Heart left ventricle (tissue), 16 donors: ENCODE measurements at regions not wholly inside any gene's neighbourhood (a gene's known extent, or its start where the extent isn't known, plus 50 kb on each side); places are given as distances from the start of the nearest gene placed in this dataset.

Experiments used
- ATAC-seq, 4 donors: fragments of 200-7000 bp; cut with Tn5 transposase; one replicate each; pipeline ENCODE4 v1.9.1; 2020 to 2022; ENCODE audit warnings: moderate library complexity in 4 of 4, mild to moderate bottlenecking in 3 of 4, moderate number of reproducible peaks in 1 of 4
- DNase-seq, 5 donors: peaks; one replicate each; pipeline ENCODE4 v3.0.0-alpha.2; 2020
- H3K27ac ChIP-seq, 12 donors: fragments of 200-600 bp; sonication (generic) in 4 of 12; one replicate each; pipeline versions ENCODE4 v1.5.0 to v1.8.0; 2016 to 2022; ENCODE audit warnings: mild to moderate bottlenecking in 2 of 12
- H3K27me3 ChIP-seq, 9 donors: fragments of 200-600 bp; sonication (generic) in 2 of 9; one replicate each; pipeline versions ENCODE4 v1.5.1 to v1.8.0; 2016 to 2022; ENCODE audit warnings: mild to moderate bottlenecking in 3 of 9
- H3K36me3 ChIP-seq, 9 donors: fragments of 200-600 bp; sonication (generic) in 2 of 9; one replicate each; pipeline versions ENCODE4 v1.5.0 to v1.8.0; 2018 to 2022; ENCODE audit warnings: mild to moderate bottlenecking in 2 of 9
- H3K4me1 ChIP-seq, 12 donors: fragments of 200-600 bp; sonication (generic) in 4 of 12; one replicate each; pipeline versions ENCODE4 v1.5.0 to v1.8.0; 2016 to 2022; ENCODE audit warnings: mild to moderate bottlenecking in 3 of 12
- H3K4me3 ChIP-seq, 12 donors: fragments of 200-600 bp; sonication (generic) in 4 of 12; one replicate each; pipeline versions ENCODE4 v1.5.0 to v1.8.0; 2017 to 2022; ENCODE audit warnings: mild to moderate bottlenecking in 9 of 12, moderate library complexity in 4 of 12
- H3K9me3 ChIP-seq, 12 donors: fragments of 200-600 bp; sonication (generic) in 4 of 12; one replicate each; pipeline versions ENCODE4 v1.5.0 to v1.8.0; 2016 to 2022; ENCODE audit warnings: mild to moderate bottlenecking in 1 of 12
- CTCF ChIP-seq, 12 donors: fragments of 200-600 bp; sonication (generic) in 4 of 12; IDR thresholded peaks; one replicate each; pipeline versions ENCODE4 v1.5.0 to v1.8.0; 2018 to 2022; ENCODE audit warnings: antibody characterized with exemption in 12 of 12, mild to moderate bottlenecking in 5 of 12
- POLR2A ChIP-seq, 2 donors: fragments of 450-650 bp; IDR thresholded peaks; one replicate each; pipeline ENCODE4 v1.6.1; 2017; ENCODE audit warnings: antibody characterized with exemption in 2 of 2, mild to moderate bottlenecking in 2 of 2, moderate library complexity in 2 of 2
- WGBS, 4 donors: extraction: QIAGEN DNeasy Blood & Tissue Kit in 2 of 4; methylation state at CpG; one replicate each; pipeline versions ENCODE4 v1.1.5 to v1.1.7; 2013 to 2018; 5-methylcytosine and 5-hydroxymethylcytosine counted together
- intact Hi-C, 10 donors: fragments of 100-400 bp; cut with DNase I; formaldehyde crosslinking; loops; one replicate each; pipeline versions ENCODE4 v1.11.1 to v1.14.2; 2022
- donor health status: ischemic (EF 13 %, LVEDD 7.1; RV severe dilation, severe dysfunction).
- donor health status: healthy with polysubstance abuse.
- donor health status: DM: no; HTN: yes; CAD: no.
- donor health status: DM: no; HTN: no; CAD: no.
- donor health status: ischemic (EF 25% LVEDD 6.9; RV normal size, moderate dysfunction).
- donor health status: ischemic (EF 25% LVEDD 5.7; RV mildly dilated, moderate dysfunction).
- donor health status: healthy.
- donor health status: DM: yes; HTN: yes; CAD: no.
- donor health status: ischemic (EF 35%, LVEDD 5.7; RV mildly dilated, moderate dysfunction).
- donor health status: nonischemic (EF 11% LVEDD 7.7; RV severe dilation, severe dysfunction).
- donor health status: DM: yes; HTN: yes; CAD: no.
- donor health status: PGD.
- donor health status: ischemic (EF 29% LVEDD 5.4; RV normal size, mild dysfunction).
- donor health status: nonischemic (EF 23%, LVEDD 6.1; RV moderate dilation, normal function).

- H3K27ac ChIP-seq = no peak overlapping the region
- peaks cover 0 to 30% (median 13%) of the 10 kb centered on the region in 12 donors for H3K9me3 ChIP-seq
- intact Hi-C loops = loop anchor here in 1 of 10 donors (10.0 kb wide), 1 partner anchor 109 kb away; no protein-coding TSS in a partner anchor
- H3K36me3 ChIP-seq = no peaks in the 10 kb centered on the region
- no peak for TF ChIP-seq POLR2A (IDR thresholded peaks at IDR 0.05)
- TF ChIP-seq CTCF (IDR thresholded peaks at IDR 0.05) = no peak
- DNase-seq = no peak
- no peaks in the 10 kb centered on the region for H3K4me1 ChIP-seq
- no peaks in the 10 kb centered on the region for H3K27me3 ChIP-seq
- ATAC-seq = no peak
- H3K4me3 ChIP-seq = no peak overlapping the region
These were observed 845.1 kb upstream of the NR2F2 start for GRCh38 chr15:95485367-95485766.

DNA sequence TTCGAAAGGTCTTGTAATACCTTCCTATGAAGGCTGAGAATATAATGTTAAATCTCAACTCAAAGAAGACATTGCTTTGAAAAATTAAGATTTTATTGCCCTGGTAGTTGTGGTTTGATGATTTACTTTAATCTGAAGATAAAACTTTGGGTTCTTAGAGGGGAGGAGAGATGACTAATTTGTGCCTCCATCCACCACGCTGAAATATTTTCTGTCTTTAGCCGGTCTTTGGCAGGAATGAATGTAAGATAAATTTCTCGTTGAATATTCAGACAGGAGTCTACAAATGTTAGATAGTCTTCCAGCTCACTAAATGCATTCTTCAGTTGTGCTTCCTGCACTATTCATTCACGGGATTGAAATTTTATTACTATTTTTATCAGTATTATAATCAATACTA lies 844.3 kb upstream of the NR2F2 start:
- TF ChIP-seq CTCF (IDR thresholded peaks at IDR 0.05) (no peak), POLR2A (IDR thresholded peaks at IDR 0.05) (no peak)
- H3K4me1 ChIP-seq = no peaks in the 10 kb centered on the region
- H3K27ac ChIP-seq = no peak overlapping the region
- DNase-seq = no peak
- intact Hi-C loops = loop anchor here in 1 of 10 donors (10.0 kb wide), 1 partner anchor 109 kb away; no protein-coding TSS in a partner anchor
- ATAC-seq = no peak
- 81 to 87% (median 82%) methylated on average over 5 of the region's 5 CpGs for WGBS, 4 donors
- no peak overlapping the region for H3K4me3 ChIP-seq
- H3K9me3 ChIP-seq = peaks cover 0 to 30% (median 13%) of the 10 kb centered on the region in 12 donors
- no peaks in the 10 kb centered on the region for H3K36me3 ChIP-seq
- H3K27me3 ChIP-seq = no peaks in the 10 kb centered on the region

- intact Hi-C loops = loop anchor here in 1 of 10 donors (10.0 kb wide), 1 partner anchor 106 kb away; no protein-coding TSS in a partner anchor
- H3K27ac ChIP-seq = no peak overlapping the region
- ATAC-seq (no peak), DNase-seq (no peak)
- WGBS, 4 donors = 96 to 99% (median 97%) methylated on average over 5 of the region's 5 CpGs
- no peaks in the 10 kb centered on the region for H3K27me3 ChIP-seq
- TF ChIP-seq CTCF (IDR thresholded peaks at IDR 0.05) (no peak), POLR2A (IDR thresholded peaks at IDR 0.05) (no peak)
- H3K36me3 ChIP-seq = no peaks in the 10 kb centered on the region
- H3K4me1 ChIP-seq = peaks cover 0 to 3% (median 0%) of the 10 kb centered on the region in 12 donors
- H3K9me3 ChIP-seq = peaks cover 0 to 17% (median 10%) of the 10 kb centered on the region in 12 donors
- H3K4me3 ChIP-seq = no peak overlapping the region
These were observed 841.4 kb upstream of the NR2F2 start for GRCh38 chr15:95489103-95489502.

DNA sequence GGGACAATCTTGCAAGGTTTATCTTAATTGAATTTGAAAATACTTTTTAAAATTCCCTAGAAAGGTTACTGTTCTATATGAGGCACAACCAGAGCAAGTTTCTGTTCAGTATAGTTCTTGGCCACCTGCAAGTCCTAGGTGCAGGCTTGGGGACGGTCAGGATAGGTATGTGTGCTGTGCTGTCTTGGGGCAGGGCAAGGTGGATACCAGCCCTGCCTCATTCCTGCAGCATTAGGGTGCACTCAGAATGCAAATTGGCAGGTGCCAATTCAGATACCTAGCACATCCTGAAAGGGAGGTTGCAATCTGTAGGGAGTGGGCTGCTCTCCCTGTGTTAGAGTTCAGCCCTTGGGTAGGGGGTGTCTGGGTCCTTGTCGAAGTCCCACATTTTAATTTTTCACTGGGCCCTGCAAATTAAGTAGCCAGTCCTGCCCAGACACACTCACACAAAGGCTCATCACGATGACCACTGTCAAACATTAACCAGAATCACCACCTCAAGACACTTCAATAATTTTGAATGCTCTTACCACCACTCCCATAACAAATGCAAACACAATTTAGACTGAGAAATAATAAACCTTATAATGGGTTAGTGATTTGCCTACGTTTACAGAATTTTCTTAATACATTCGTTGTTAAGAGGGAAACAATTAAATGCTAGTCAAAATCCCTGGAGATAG lies 838.0 kb upstream of the NR2F2 start:
- no peaks in the 10 kb centered on the region for H3K27me3 ChIP-seq
- no peak for ATAC-seq
- peaks cover 0 to 9% (median 0%) of the 10 kb centered on the region in 12 donors for H3K4me1 ChIP-seq
- intact Hi-C loops = no loop called here
- DNase-seq = no peak
- no peaks in the 10 kb centered on the region for H3K36me3 ChIP-seq
- no peaks in the 10 kb centered on the region for H3K9me3 ChIP-seq
- TF ChIP-seq POLR2A (IDR thresholded peaks at IDR 0.05) (no peak), CTCF (IDR thresholded peaks at IDR 0.05) (no peak)
- no peak overlapping the region for H3K4me3 ChIP-seq
- H3K27ac ChIP-seq = no peak overlapping the region
- 85 to 89% (median 88%) methylated on average over 5 of the region's 5 CpGs for whole genome bisulfite sequencing, 4 donors
